T-helper 1 cell treated with Interleukin-12 subunit alpha and Interleukin-12 subunit beta and Interleukin-4 antibody, amounts not matched to agents 30 ng/mL and 1 ng/mL, for 36 hours (primary cell): ENCODE measurements at regions not wholly inside any gene's neighbourhood (a gene's known extent, or its start where the extent isn't known, plus 50 kb on each side); places are given as distances from the start of the nearest gene placed in this dataset.

Experiments
- intact Hi-C: fragments of 100-400 bp; cut with micrococcal nuclease; formaldehyde crosslinking; loops from one replicate; pipeline ENCODE4 v1.15.1; 2024

GRCh38 chr12:91818227-91819131 lies 327.2 kb downstream of the BTG1 start:
- intact Hi-C loops = no loop called here

- intact Hi-C loops = no loop called here
Observed at GRCh38 chr12:91817517-91817916, 328.1 kb downstream of the BTG1 start.

GRCh38 chr12:91813701-91814100 lies 331.9 kb downstream of the BTG1 start:
- intact Hi-C loops = loop anchor here (5.0 kb wide), 2 partner anchors 399 to 431 kb away; no protein-coding TSS in a partner anchor

GRCh38 chr12:91811481-91812287 lies 334.0 kb downstream of the BTG1 start:
- intact Hi-C loops = loop anchor here (1.0 to 5.0 kb wide), 10 partner anchors 66 to 1568 kb away; no protein-coding TSS in a partner anchor

GRCh38 chr12:91810531-91811451 lies 334.9 kb downstream of the BTG1 start:
- intact Hi-C loops = loop anchor here (1.0 to 5.0 kb wide), 10 partner anchors 67 to 1569 kb away; no protein-coding TSS in a partner anchor

- intact Hi-C loops = loop anchor here (2.0 to 5.0 kb wide), 4 partner anchors 231 to 428 kb away; no protein-coding TSS in a partner anchor
Observed at GRCh38 chr12:91810077-91810476, 335.6 kb downstream of the BTG1 start.

GRCh38 chr12:91805031-91805430 lies 340.6 kb downstream of the BTG1 start:
- intact Hi-C loops = no loop called here

- intact Hi-C loops = no loop called here
Observed at GRCh38 chr12:91804533-91804932, 341.1 kb downstream of the BTG1 start.

- intact Hi-C loops = no loop called here
Observed at GRCh38 chr12:91801048-91801447, 344.6 kb downstream of the BTG1 start.

GRCh38 chr12:91793676-91794075 lies 352.0 kb downstream of the BTG1 start:
- intact Hi-C loops = no loop called here

- intact Hi-C loops = no loop called here
Observed at GRCh38 chr12:91792597-91792996, 353.0 kb downstream of the BTG1 start.

GRCh38 chr12:91786499-91787272 lies 359.0 kb downstream of the BTG1 start:
- intact Hi-C loops = no loop called here

- intact Hi-C loops = no loop called here
Observed at GRCh38 chr12:91785655-91786498, 359.8 kb downstream of the BTG1 start.

- intact Hi-C loops = no loop called here
Observed at GRCh38 chr12:91781114-91781513, 364.5 kb downstream of the BTG1 start.

- intact Hi-C loops = loop anchor here (1.0 to 5.0 kb wide), 3 partner anchors 98 to 813 kb away; no protein-coding TSS in a partner anchor
Observed at GRCh38 chr12:91778938-91779400, 366.7 kb downstream of the BTG1 start.

GRCh38 chr12:91778091-91778832 lies 367.4 kb downstream of the BTG1 start:
- intact Hi-C loops = loop anchor here (5.0 kb wide), 2 partner anchors 201 to 814 kb away; no protein-coding TSS in a partner anchor

GRCh38 chr12:91777268-91777992 lies 368.2 kb downstream of the BTG1 start:
- intact Hi-C loops = loop anchor here (5.0 kb wide), 2 partner anchors 200 to 815 kb away; no protein-coding TSS in a partner anchor
